Neural cell (in vitro differentiated cells): ENCODE measurements at regions not wholly inside any gene's neighbourhood (a gene's known extent, or its start where the extent isn't known, plus 50 kb on each side); places are given as distances from the start of the nearest gene placed in this dataset.

Source experiments
- H2AFZ ChIP-seq: fragments of 200-600, 300-800 bp; sonication (generic), shearing (Covaris generic); 2 replicates; pipeline ENCODE4 v1.6.0; 2014; ENCODE audit warnings: low read depth, mild to moderate bottlenecking, antibody characterized with exemption, low read length, moderate library complexity
- H3F3A ChIP-seq: fragments of 200-600 bp; shearing (Covaris generic); 2 replicates; pipeline ENCODE4 v1.6.1; 2016; ENCODE audit warnings: mild to moderate bottlenecking, moderate library complexity, mixed read lengths, antibody characterized with exemption, low read length; ENCODE audit not compliant: insufficient read depth, poor library complexity, severe bottlenecking
- H3K27ac ChIP-seq: fragments of 200-600, 300-800 bp; sonication (generic), shearing (Covaris generic); 2 replicates; pipeline ENCODE4 v1.5.1; 2014; ENCODE audit warnings: mild to moderate bottlenecking, low read length, moderate library complexity
- H3K27me3 ChIP-seq: fragments of 300-800, 200-600 bp; sonication (generic), shearing (Covaris generic); 2 replicates; pipeline ENCODE4 v1.6.0; 2014; ENCODE audit warnings: mild to moderate bottlenecking, low read depth, low read length, moderate library complexity; ENCODE audit not compliant: insufficient read depth
- H3K36me3 ChIP-seq: fragments of 300-800, 200-600 bp; sonication (generic), shearing (Covaris generic); 2 replicates; pipeline ENCODE4 v1.5.1; 2014; ENCODE audit warnings: mild to moderate bottlenecking, antibody characterized with exemption, low read length, moderate library complexity; ENCODE audit not compliant: insufficient read depth
- H3K4me2 ChIP-seq: fragments of 300-800, 200-600 bp; sonication (generic), shearing (Covaris generic); 2 replicates; pipeline ENCODE4 v1.6.0; 2014; ENCODE audit warnings: mild to moderate bottlenecking, low read length
- H3K4me3 ChIP-seq: fragments of 300-800, 200-600 bp; sonication (generic), shearing (Covaris generic); 2 replicates; pipeline ENCODE4 v1.5.1; 2014; ENCODE audit warnings: mild to moderate bottlenecking, low read length, moderate library complexity
- H3K79me2 ChIP-seq: fragments of 200-600 bp; shearing (Covaris generic); replicated peaks from 2 replicates; pipeline ENCODE4 v1.6.0; 2014; ENCODE audit warnings: mild to moderate bottlenecking, low read length, moderate library complexity; ENCODE audit not compliant: insufficient read depth
- H3K9ac ChIP-seq: fragments of 300-800, 200-600 bp; sonication (generic), shearing (Covaris generic); 2 replicates; pipeline ENCODE4 v1.6.1; 2016; ENCODE audit warnings: mild to moderate bottlenecking, low read length, mixed read lengths
- H3K9me2 ChIP-seq: fragments of 200-600 bp; shearing (Covaris generic); 2 replicates; pipeline ENCODE4 v1.6.1; 2016; ENCODE audit warnings: mild to moderate bottlenecking, low read length, mixed read lengths; ENCODE audit not compliant: insufficient read depth
- H3K9me3 ChIP-seq: fragments of 200-600, 300-800 bp; sonication (generic), shearing (Covaris generic); 2 replicates; pipeline ENCODE4 v1.6.1; 2016; ENCODE audit warnings: mild to moderate bottlenecking, mixed run types, low read length, moderate library complexity, mixed read lengths
- H4K20me1 ChIP-seq: fragments of 200-600 bp; shearing (Covaris generic); 2 replicates; pipeline ENCODE4 v1.6.1; 2016; ENCODE audit warnings: mild to moderate bottlenecking, mixed run types; ENCODE audit not compliant: insufficient read depth
- CTCF ChIP-seq: fragments of 450-650 bp; IDR thresholded peaks from 2 replicates; pipeline ENCODE4 v1.5.1; 2014; ENCODE audit warnings: antibody characterized with exemption, mild to moderate bottlenecking, moderate library complexity; ENCODE audit not compliant: poor library complexity, severe bottlenecking
- EP300 ChIP-seq: fragments of 450-650 bp; conservative IDR thresholded peaks from 2 replicates; pipeline ENCODE4 v1.6.1; 2014; ENCODE audit warnings: antibody characterized with exemption, mild to moderate bottlenecking, moderate library complexity; ENCODE audit not compliant: poor library complexity, severe bottlenecking
- EZH2 ChIP-seq: fragments of 200-600, 300-800 bp; shearing (Covaris generic), sonication (generic); IDR thresholded peaks from 2 replicates; pipeline ENCODE4 v1.6.1; 2014; ENCODE audit warnings: antibody characterized with exemption, low read length, borderline replicate concordance, mild to moderate bottlenecking; ENCODE audit not compliant: insufficient read depth, poor library complexity, severe bottlenecking
- MXI1 ChIP-seq: fragments of 450-650 bp; conservative IDR thresholded peaks from 2 replicates; pipeline ENCODE4 v1.6.1; 2014; ENCODE audit warnings: antibody characterized with exemption, mild to moderate bottlenecking; ENCODE audit not compliant: poor library complexity, severe bottlenecking
- POLR2AphosphoS5 ChIP-seq: IDR thresholded peaks from 2 replicates; pipeline ENCODE4 v1.6.1; 2012
- RAD21 ChIP-seq: fragments of 450-650 bp; conservative IDR thresholded peaks from 2 replicates; pipeline ENCODE4 v1.6.1; 2014; ENCODE audit warnings: antibody characterized with exemption, mild to moderate bottlenecking, moderate library complexity
- REST ChIP-seq: IDR thresholded peaks from 2 replicates; pipeline ENCODE4 v1.6.1; 2012; ENCODE audit warnings: borderline replicate concordance
- SMC3 ChIP-seq: fragments of 450-650 bp; conservative IDR thresholded peaks from 2 replicates; pipeline ENCODE4 v1.6.1; 2014; ENCODE audit warnings: antibody characterized with exemption, mild to moderate bottlenecking, moderate library complexity; ENCODE audit not compliant: poor library complexity
- TAF1 ChIP-seq: IDR thresholded peaks from 2 replicates; pipeline ENCODE4 v1.6.1; 2012; ENCODE audit warnings: low read depth

GRCh38 chrX:97756879-97757278 lies 873.2 kb downstream of the RPA4 start:
- no peak overlapping the region for H3K4me3 ChIP-seq
- H3K9me2 ChIP-seq: no peaks in the 10 kb centered on the region
- H3K36me3 ChIP-seq: no peaks in the 10 kb centered on the region
- no peak overlapping the region for H3K4me2 ChIP-seq
- no peak overlapping the region for H3K9ac ChIP-seq
- H3K27ac ChIP-seq: no peak overlapping the region
- no peak overlapping the region for H2AFZ ChIP-seq
- no peaks in the 10 kb centered on the region for H4K20me1 ChIP-seq
- H3K79me2 ChIP-seq: no peaks in the 10 kb centered on the region
- no peaks in the 10 kb centered on the region for H3K9me3 ChIP-seq
- no peaks in the 10 kb centered on the region for H3F3A ChIP-seq
- TF ChIP-seq TAF1 (no peak), REST (no peak), SMC3 (no peak), POLR2AphosphoS5 (no peak), MXI1 (no peak), CTCF (no peak), EP300 (no peak), EZH2 (no peak), RAD21 (no peak)
- no peaks in the 10 kb centered on the region for H3K27me3 ChIP-seq

- H3K27me3 ChIP-seq: no peaks in the 10 kb centered on the region
- H3K27ac ChIP-seq: no peak overlapping the region
- no peaks in the 10 kb centered on the region for H3K79me2 ChIP-seq
- TF ChIP-seq MXI1 (no peak), TAF1 (no peak), EZH2 (no peak), POLR2AphosphoS5 (no peak), CTCF (no peak)
- no peaks in the 10 kb centered on the region for H4K20me1 ChIP-seq
- H3K9ac ChIP-seq: no peak overlapping the region
- H3K4me2 ChIP-seq: no peak overlapping the region
- H3K9me3 ChIP-seq: no peaks in the 10 kb centered on the region
- no peak overlapping the region for H3K4me3 ChIP-seq
- H3K36me3 ChIP-seq: no peaks in the 10 kb centered on the region
- no peaks in the 10 kb centered on the region for H3K9me2 ChIP-seq
- no peak overlapping the region for H2AFZ ChIP-seq
- H3F3A ChIP-seq: no peaks in the 10 kb centered on the region
Measured at GRCh38 chrX:97763391-97763790, 879.7 kb downstream of the RPA4 start.
